DMS153 (cell line): ENCODE measurements at regions not wholly inside any gene's neighbourhood (a gene's known extent, or its start where the extent isn't known, plus 50 kb on each side); places are given as distances from the start of the nearest gene placed in this dataset.

Experiments used
- DNase-seq: peaks from one replicate; lab custom pipeline; 2025; lab: John Stamatoyannopoulos, UW

DNA sequence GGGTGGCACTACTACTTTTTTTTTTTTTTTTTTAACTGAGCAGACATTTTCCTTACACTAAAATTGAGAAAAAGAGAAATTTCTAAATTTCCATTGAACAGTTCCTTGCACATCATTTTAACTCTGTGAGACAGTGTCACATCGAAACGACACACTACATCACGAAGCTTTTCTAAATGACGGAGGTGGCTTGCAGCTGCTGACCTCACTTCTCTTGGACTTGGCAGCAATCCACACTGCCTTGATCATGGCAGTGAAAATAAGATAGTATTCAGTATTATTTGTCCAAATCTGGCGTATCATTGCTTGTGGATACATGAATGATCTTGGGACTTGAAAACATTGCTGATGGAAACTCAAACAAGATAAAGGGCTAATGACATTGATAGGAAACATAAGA, 80.3 kb upstream of the CYYR1 start:
- no peak for DNase-seq

DNA sequence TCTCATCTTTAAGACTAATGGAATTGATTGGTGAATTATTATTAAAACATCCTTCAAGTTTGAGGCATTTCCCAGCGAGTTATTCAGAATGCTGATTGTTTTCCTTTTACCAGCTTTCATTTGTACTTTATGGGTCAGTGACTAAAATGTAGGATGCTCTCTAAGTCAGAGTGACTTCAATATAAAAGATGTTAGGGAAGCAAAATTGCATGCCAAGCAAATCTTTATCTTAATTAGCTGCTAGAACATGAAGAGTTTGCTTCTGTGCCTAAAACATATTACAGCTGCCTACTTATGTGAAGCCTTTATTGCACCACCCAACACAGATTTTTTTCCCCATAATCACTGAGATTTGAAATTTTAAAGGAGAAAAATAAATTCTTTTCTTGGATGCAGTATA, 79.8 kb upstream of the CYYR1 start:
- DNase-seq = no peak

DNA sequence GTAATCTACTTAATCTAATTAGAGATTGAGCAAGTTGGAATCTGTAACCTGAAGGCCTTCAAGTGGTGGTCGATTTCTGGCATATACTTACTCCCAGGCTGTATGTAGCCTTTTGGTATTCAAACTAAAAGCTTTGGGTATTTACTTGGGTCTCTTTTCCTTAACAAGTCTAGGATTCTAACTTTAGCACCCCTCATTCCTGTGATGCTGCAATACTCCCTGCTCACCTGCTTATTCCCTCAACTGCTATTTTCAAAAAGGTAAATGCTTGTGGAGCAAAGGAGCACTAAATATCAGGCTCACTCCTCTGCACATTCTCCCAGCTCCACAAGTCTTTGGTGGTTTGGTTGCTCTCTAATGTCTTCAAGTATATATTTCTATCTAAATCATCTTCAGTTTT, 68.0 kb upstream of the CYYR1 start:
- DNase-seq = no peak

- DNase-seq = no peak
Observed at GRCh38 chr21:26637201-26637745, 64.2 kb upstream of the CYYR1 start.

- no peak for DNase-seq
Observed at GRCh38 chr21:26635681-26636080, 62.6 kb upstream of the CYYR1 start.

- no peak for DNase-seq
Observed at GRCh38 chr21:26632691-26633090, 59.6 kb upstream of the CYYR1 start.

- no peak for DNase-seq
Observed at GRCh38 chr21:26626187-26626586, 53.1 kb upstream of the CYYR1 start.

- no peak for DNase-seq
Observed at GRCh38 chr21:26624983-26625519, 52.0 kb upstream of the CYYR1 start.
